ENCODE measurements at regions not wholly inside any gene's neighbourhood (a gene's known extent, or its start where the extent isn't known, plus 50 kb on each side); places are given as distances from the start of the nearest gene placed in this dataset.
"Not testable (repeated sequence)": the region's sequence is repeated elsewhere in the genome, so short reads cannot be mapped to it uniquely, and the experiment has no call there.

DNA sequence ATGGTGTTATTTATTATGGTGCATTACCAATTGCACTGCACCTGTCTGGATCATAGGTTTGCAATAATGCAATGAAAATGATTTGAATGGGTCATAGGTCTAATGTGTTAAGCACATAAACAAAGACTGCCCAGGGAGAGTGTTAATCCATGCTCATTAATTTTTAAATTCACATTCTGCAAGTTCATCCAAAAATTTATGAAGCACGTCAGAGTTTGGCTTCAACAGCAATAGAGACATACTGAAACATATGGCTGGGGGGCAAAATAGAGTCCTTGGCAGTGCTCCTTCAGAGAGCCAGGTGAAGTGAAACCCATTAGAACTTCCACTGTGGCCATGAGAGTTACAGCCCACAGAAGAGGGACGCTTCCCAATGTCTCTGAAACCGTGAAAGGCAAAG lies 441.1 kb downstream of the POM121L12 start:
- H3K4me3 Mint-ChIP-seq, result no peak overlapping the region
- no peak for DNase-seq
- H3K9me3 Mint-ChIP-seq, result peaks cover 14% of the 10 kb centered on the region
- H3K4me1 Mint-ChIP-seq, result no peaks in the 10 kb centered on the region
- no peak overlapping the region for H3K27ac Mint-ChIP-seq
- H3K36me3 Mint-ChIP-seq, result no peaks in the 10 kb centered on the region
- H3K27me3 Mint-ChIP-seq, result no peaks in the 10 kb centered on the region

- no peak for DNase-seq
- Mint-ChIP-seq H3K9me3 (peaks cover 21% of the 10 kb centered on the region), H3K4me3 (no peak overlapping the region), H3K27me3 (no peaks in the 10 kb centered on the region), H3K4me1 (no peaks in the 10 kb centered on the region), H3K36me3 (no peaks in the 10 kb centered on the region), H3K27ac (no peak overlapping the region)
Measured at GRCh38 chr7:53485354-53485753, 449.9 kb downstream of the POM121L12 start.

- Mint-ChIP-seq H3K27me3 (no peaks in the 10 kb centered on the region), H3K27ac (no peak overlapping the region), H3K4me3 (no peak overlapping the region), H3K4me1 (no peaks in the 10 kb centered on the region), H3K9me3 (peaks cover 17% of the 10 kb centered on the region), H3K36me3 (no peaks in the 10 kb centered on the region)
- no peak for DNase-seq
Measured at GRCh38 chr7:53491051-53491450, 455.6 kb downstream of the POM121L12 start.

DNA sequence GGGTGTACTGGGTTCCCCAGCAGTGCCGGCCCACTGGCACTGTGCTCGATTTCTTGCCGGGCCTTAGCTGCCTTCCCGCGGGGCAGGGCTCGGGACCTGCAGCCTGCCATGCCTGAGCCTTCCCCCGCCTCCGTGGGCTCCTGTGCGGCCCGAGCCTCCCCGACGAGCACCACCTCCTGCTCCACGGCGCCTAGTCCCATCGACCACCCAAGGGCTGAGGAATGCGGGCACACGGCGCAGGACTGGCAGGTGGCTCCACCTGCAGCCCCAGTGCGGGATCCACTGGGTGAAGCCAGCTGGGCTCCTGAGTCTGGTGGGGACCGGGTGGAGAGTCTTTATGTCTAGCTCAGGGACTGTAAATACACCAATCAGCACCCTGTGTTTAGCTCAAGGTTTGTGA lies 459.7 kb downstream of the POM121L12 start:
- H3K4me1 Mint-ChIP-seq, H3K4me3 Mint-ChIP-seq, H3K27ac Mint-ChIP-seq, H3K9me3 Mint-ChIP-seq, H3K27me3 Mint-ChIP-seq, DNase-seq, H3K36me3 Mint-ChIP-seq: not testable (repeated sequence)

DNA sequence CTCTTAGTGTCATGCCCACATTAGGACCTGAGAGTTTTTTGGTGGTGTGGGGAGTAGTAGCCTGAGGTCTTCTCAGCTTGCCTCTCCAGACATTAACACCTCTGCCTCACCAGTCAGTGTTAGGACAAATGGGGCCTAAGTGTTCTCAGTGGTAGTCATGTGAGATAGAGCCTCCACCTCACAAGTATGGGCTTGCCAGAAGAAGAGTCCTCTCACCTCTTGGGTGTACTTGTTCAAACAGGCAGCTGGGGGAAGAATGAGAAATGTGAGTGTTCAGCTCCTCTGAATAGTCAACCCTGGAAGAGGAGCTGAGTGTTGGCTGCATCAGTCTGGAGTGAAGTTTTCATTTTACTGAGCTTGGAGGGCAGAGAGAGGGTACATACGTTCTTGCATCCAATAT lies 464.6 kb downstream of the POM121L12 start:
- H3K9me3 Mint-ChIP-seq, result peaks cover 5% of the 10 kb centered on the region

GRCh38 chr7:53504914-53505313 lies 469.5 kb downstream of the POM121L12 start:
- Mint-ChIP-seq H3K4me1 (no peaks in the 10 kb centered on the region), H3K27ac (no peak overlapping the region), H3K9me3 (peaks cover 5% of the 10 kb centered on the region), H3K27me3 (no peaks in the 10 kb centered on the region), H3K36me3 (no peaks in the 10 kb centered on the region), H3K4me3 (no peak overlapping the region)
- no peak for DNase-seq

More for the DNA sequence above, 464.6 kb downstream of the POM121L12 start:
- no peak for DNase-seq
- H3K27ac Mint-ChIP-seq, result no peak overlapping the region
- no peaks in the 10 kb centered on the region for H3K4me1 Mint-ChIP-seq
- no peaks in the 10 kb centered on the region for H3K27me3 Mint-ChIP-seq
- no peaks in the 10 kb centered on the region for H3K36me3 Mint-ChIP-seq
- H3K4me3 Mint-ChIP-seq, result no peak overlapping the region

GRCh38 chr7:53518319-53518718 lies 482.9 kb downstream of the POM121L12 start:
- no peaks in the 10 kb centered on the region for H3K36me3 Mint-ChIP-seq
- DNase-seq, result no peak
- H3K9me3 Mint-ChIP-seq, result peaks cover 11% of the 10 kb centered on the region
- no peak overlapping the region for H3K27ac Mint-ChIP-seq
- H3K4me3 Mint-ChIP-seq, result no peak overlapping the region
- H3K4me1 Mint-ChIP-seq, result no peaks in the 10 kb centered on the region
- H3K27me3 Mint-ChIP-seq, result no peaks in the 10 kb centered on the region

DNA sequence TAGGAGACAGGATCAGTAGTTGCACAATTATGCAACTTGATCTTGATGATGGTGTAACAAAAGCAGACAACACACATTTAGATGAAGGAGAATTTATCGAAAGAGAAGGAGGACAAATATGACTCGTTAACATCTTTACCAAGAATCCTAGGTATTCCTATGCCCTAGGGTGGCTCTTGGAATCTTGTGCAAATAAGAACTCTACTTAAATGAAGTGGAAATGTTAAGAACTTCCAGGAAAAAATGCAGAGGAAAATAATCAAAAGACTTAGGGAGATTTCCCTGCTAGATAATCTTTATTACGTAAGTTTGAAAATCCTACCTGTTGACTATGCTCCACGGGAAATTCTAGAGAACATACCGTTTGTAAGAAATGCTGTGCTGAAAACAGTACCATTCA lies 485.4 kb downstream of the POM121L12 start:
- Mint-ChIP-seq H3K27me3 (no peaks in the 10 kb centered on the region), H3K27ac (no peak overlapping the region), H3K36me3 (no peaks in the 10 kb centered on the region), H3K4me3 (no peak overlapping the region), H3K9me3 (peaks cover 12% of the 10 kb centered on the region), H3K4me1 (no peaks in the 10 kb centered on the region)
- no peak for DNase-seq

- no peak overlapping the region for H3K4me3 Mint-ChIP-seq
Measured at GRCh38 chr7:53521638-53522184, 486.3 kb downstream of the POM121L12 start.

GRCh38 chr7:53539558-53539957 lies 504.1 kb downstream of the POM121L12 start:
- H3K36me3 Mint-ChIP-seq, result no peaks in the 10 kb centered on the region
- H3K4me3 Mint-ChIP-seq, result no peak overlapping the region
- peaks cover 15% of the 10 kb centered on the region for H3K9me3 Mint-ChIP-seq
- no peak overlapping the region for H3K27ac Mint-ChIP-seq
- no peak for DNase-seq
- no peaks in the 10 kb centered on the region for H3K27me3 Mint-ChIP-seq
- H3K4me1 Mint-ChIP-seq, result no peaks in the 10 kb centered on the region

More at GRCh38 chr7:53521638-53522184, 486.3 kb downstream of the POM121L12 start:
- no peaks in the 10 kb centered on the region for H3K36me3 Mint-ChIP-seq
- no peaks in the 10 kb centered on the region for H3K4me1 Mint-ChIP-seq
- peaks cover 6% of the 10 kb centered on the region for H3K9me3 Mint-ChIP-seq
- H3K27me3 Mint-ChIP-seq, result no peaks in the 10 kb centered on the region
- DNase-seq, result no peak
- no peak overlapping the region for H3K27ac Mint-ChIP-seq

- Mint-ChIP-seq H3K4me3 (no peak overlapping the region), H3K27me3 (no peaks in the 10 kb centered on the region), H3K9me3 (peaks cover 15% of the 10 kb centered on the region), H3K4me1 (no peaks in the 10 kb centered on the region), H3K36me3 (no peaks in the 10 kb centered on the region), H3K27ac (no peak overlapping the region)
- DNase-seq, result no peak
Measured at GRCh38 chr7:53541475-53541874, 506.0 kb downstream of the POM121L12 start.

GRCh38 chr7:53542157-53542556 lies 506.7 kb downstream of the POM121L12 start:
- no peak for DNase-seq
- no peaks in the 10 kb centered on the region for H3K36me3 Mint-ChIP-seq
- peaks cover 13% of the 10 kb centered on the region for H3K9me3 Mint-ChIP-seq
- no peaks in the 10 kb centered on the region for H3K27me3 Mint-ChIP-seq
- H3K4me3 Mint-ChIP-seq, result no peak overlapping the region
- no peak overlapping the region for H3K27ac Mint-ChIP-seq
- H3K4me1 Mint-ChIP-seq, result no peaks in the 10 kb centered on the region
